HG03025 (cell line): ENCODE measurements at regions not wholly inside any gene's neighbourhood (a gene's known extent, or its start where the extent isn't known, plus 50 kb on each side); places are given as distances from the start of the nearest gene placed in this dataset.
"Not testable (repeated sequence)": the region's sequence is repeated elsewhere in the genome, so short reads cannot be mapped to it uniquely, and the experiment has no call there.

ENCODE experiments used
- ATAC-seq: cut with Tn5 transposase; IDR thresholded peaks from one replicate; pipeline ENCODE4 v1.9.1; 2021; ENCODE audit warnings: mild to moderate bottlenecking, moderate library complexity; ENCODE audit not compliant: unreplicated experiment, low FRiP score

GRCh38 chr14:89056394-89056793 lies 231.9 kb downstream of the TTC8 start:
- no peak for ATAC-seq

GRCh38 chr14:89058697-89059096 lies 234.2 kb downstream of the TTC8 start:
- ATAC-seq: no peak

GRCh38 chr14:89060191-89060590 lies 235.7 kb downstream of the TTC8 start:
- ATAC-seq: no peak

- ATAC-seq: no peak
These were observed 237.2 kb downstream of the TTC8 start for GRCh38 chr14:89061696-89062095.

GRCh38 chr14:89065879-89066278 lies 241.4 kb downstream of the TTC8 start:
- no peak for ATAC-seq

- ATAC-seq: no peak
These were observed 243.0 kb downstream of the TTC8 start for GRCh38 chr14:89067293-89067972.

GRCh38 chr14:89078021-89078795 lies 253.8 kb downstream of the TTC8 start:
- ATAC-seq: no peak

- ATAC-seq: no peak
These were observed 260.8 kb downstream of the TTC8 start for GRCh38 chr14:89085231-89085731.

GRCh38 chr14:89085737-89086382 lies 261.4 kb downstream of the TTC8 start:
- no peak for ATAC-seq

GRCh38 chr14:89088530-89088929 lies 264.1 kb downstream of the TTC8 start:
- ATAC-seq: no peak

GRCh38 chr14:89089330-89089729 lies 264.9 kb downstream of the TTC8 start:
- no peak for ATAC-seq

- no peak for ATAC-seq
These were observed 267.3 kb downstream of the TTC8 start for GRCh38 chr14:89091781-89092180.

GRCh38 chr14:89093083-89093730 lies 268.8 kb downstream of the TTC8 start:
- no peak for ATAC-seq

GRCh38 chr14:89095036-89095435 lies 270.6 kb downstream of the TTC8 start:
- ATAC-seq: no peak

GRCh38 chr14:89096946-89097345 lies 272.5 kb downstream of the TTC8 start:
- ATAC-seq: no peak

- no peak for ATAC-seq
These were observed 273.8 kb downstream of the TTC8 start for GRCh38 chr14:89098254-89098653.

GRCh38 chr14:89104171-89104817 lies 279.8 kb downstream of the TTC8 start:
- ATAC-seq: not testable (repeated sequence)

- not testable (repeated sequence) for ATAC-seq
These were observed 280.4 kb downstream of the TTC8 start for GRCh38 chr14:89104861-89105260.
